Neural cell (in vitro differentiated cells): ENCODE measurements at regions not wholly inside any gene's neighbourhood (a gene's known extent, or its start where the extent isn't known, plus 50 kb on each side); places are given as distances from the start of the nearest gene placed in this dataset.

ENCODE experiments used
- CTCF ChIP-seq: fragments of 450-650 bp; IDR thresholded peaks from 2 replicates; pipeline ENCODE4 v1.5.1; 2014; ENCODE audit warnings: antibody characterized with exemption, mild to moderate bottlenecking, moderate library complexity; ENCODE audit not compliant: poor library complexity, severe bottlenecking
- EZH2 ChIP-seq: fragments of 200-600, 300-800 bp; shearing (Covaris generic), sonication (generic); IDR thresholded peaks from 2 replicates; pipeline ENCODE4 v1.6.1; 2014; ENCODE audit warnings: antibody characterized with exemption, low read length, borderline replicate concordance, mild to moderate bottlenecking; ENCODE audit not compliant: insufficient read depth, poor library complexity, severe bottlenecking
- POLR2AphosphoS5 ChIP-seq: IDR thresholded peaks from 2 replicates; pipeline ENCODE4 v1.6.1; 2012
- RAD21 ChIP-seq: fragments of 450-650 bp; conservative IDR thresholded peaks from 2 replicates; pipeline ENCODE4 v1.6.1; 2014; ENCODE audit warnings: antibody characterized with exemption, mild to moderate bottlenecking, moderate library complexity
- SMC3 ChIP-seq: fragments of 450-650 bp; conservative IDR thresholded peaks from 2 replicates; pipeline ENCODE4 v1.6.1; 2014; ENCODE audit warnings: antibody characterized with exemption, mild to moderate bottlenecking, moderate library complexity; ENCODE audit not compliant: poor library complexity

GRCh38 chr12:13505636-13506035 is 309.1 kb downstream of the EMP1 start:
- TF ChIP-seq SMC3 (no peak), POLR2AphosphoS5 (no peak), CTCF (no peak), EZH2 (no peak), RAD21 (no peak)
